A549 (cell line): ENCODE measurements at regions not wholly inside any gene's neighbourhood (a gene's known extent, or its start where the extent isn't known, plus 50 kb on each side); places are given as distances from the start of the nearest gene placed in this dataset.

ENCODE experiments used
- CHD2 ChIP-seq: fragments of 150-350 bp; IDR thresholded peaks from 2 replicates; pipeline ENCODE4 v1.6.1; 2014; ENCODE audit warnings: low read length; ENCODE audit not compliant: partially characterized antibody
- CTCF ChIP-seq: fragments of >200 bp; sonication (Bioruptor Twin); formaldehyde crosslinking; IDR thresholded peaks from 3 replicates; pipeline ENCODE4 v1.5.1; 2016
- FOSL2 ChIP-seq, 2 experiments: fragments of 450-650 bp in 1 of 2; fragments of >200 bp in 1 of 2; sonication (Bioruptor Twin) in 1 of 2; formaldehyde crosslinking; IDR thresholded peaks; 2 replicates each; pipeline versions ENCODE4 v1.5.0 to v1.6.1; 2016 to 2020; ENCODE audit warnings: mild to moderate bottlenecking in 1 of 2, moderate library complexity in 1 of 2
- KDM5A ChIP-seq: fragments of 200-600 bp; sonication (generic); IDR thresholded peaks from 2 replicates; pipeline ENCODE4 v1.6.1; 2016; ENCODE audit warnings: antibody characterized with exemption, mild to moderate bottlenecking
- NFE2L2 ChIP-seq: fragments of 150-350 bp; conservative IDR thresholded peaks from 2 replicates; pipeline ENCODE4 v1.6.1; 2014; ENCODE audit warnings: low read length
- NPAS2 ChIP-seq: fragments of 250-450 bp; sonication (Bioruptor Pico); IDR thresholded peaks from 2 replicates; pipeline ENCODE4 v1.8.0; 2022; ENCODE audit warnings: mild to moderate bottlenecking, moderate library complexity, borderline replicate concordance
- PHF8 ChIP-seq: fragments of 200-600 bp; sonication (generic); IDR thresholded peaks from 2 replicates; pipeline ENCODE4 v1.6.1; 2016; ENCODE audit warnings: low read depth, mild to moderate bottlenecking, antibody characterized with exemption, moderate library complexity, borderline replicate concordance
- POLR2A ChIP-seq: IDR thresholded peaks from 2 replicates; pipeline ENCODE4 v1.6.1; 2012; ENCODE audit warnings: mild to moderate bottlenecking, low read length
- SMC3 ChIP-seq: fragments of >200 bp; sonication (Bioruptor Twin); formaldehyde crosslinking; IDR thresholded peaks from 3 replicates; pipeline ENCODE4 v1.6.1; 2018; ENCODE audit warnings: inconsistent platforms
- USF2 ChIP-seq: fragments of 450-650 bp; IDR thresholded peaks from 2 replicates; pipeline ENCODE4 v1.6.1; 2014; ENCODE audit warnings: antibody characterized with exemption
- ZNF302 ChIP-seq: fragments of 250-450 bp; sonication (Bioruptor Pico); IDR thresholded peaks from 2 replicates; pipeline ENCODE4 v1.9.0; 2021; ENCODE audit warnings: inconsistent platforms, mild to moderate bottlenecking, moderate library complexity
- ZSCAN20 ChIP-seq: fragments of 250-450 bp; sonication (Bioruptor Pico); IDR thresholded peaks from 2 replicates; pipeline ENCODE4 v1.8.0; 2022; ENCODE audit warnings: mild to moderate bottlenecking, moderate library complexity
- TF ChIP-seq, protein P1 (sequence below): IDR thresholded peaks from 2 replicates; pipeline ENCODE4 v1.6.1; 2012

GRCh38 chr7:20545016-20545415, 70.5 kb upstream of the ABCB5 start:
- TF ChIP-seq USF2: no peak
- no peak for TF ChIP-seq NPAS2 (CRISPR knock-in tag)
- TF ChIP-seq CTCF: no peak
- no peak for TF ChIP-seq FOSL2 (IDR thresholded peaks at IDR 0.05)
- TF ChIP-seq FOSL2 (CRISPR knock-in tag; IDR thresholded peaks at IDR 0.05): no peak
- TF ChIP-seq POLR2A: no peak
- no peak for TF ChIP-seq CHD2
- no peak for TF ChIP-seq ZNF302 (CRISPR knock-in tag)
- TF ChIP-seq KDM5A: no peak
- no peak for TF ChIP-seq SMC3
- TF ChIP-seq, protein P1, sequence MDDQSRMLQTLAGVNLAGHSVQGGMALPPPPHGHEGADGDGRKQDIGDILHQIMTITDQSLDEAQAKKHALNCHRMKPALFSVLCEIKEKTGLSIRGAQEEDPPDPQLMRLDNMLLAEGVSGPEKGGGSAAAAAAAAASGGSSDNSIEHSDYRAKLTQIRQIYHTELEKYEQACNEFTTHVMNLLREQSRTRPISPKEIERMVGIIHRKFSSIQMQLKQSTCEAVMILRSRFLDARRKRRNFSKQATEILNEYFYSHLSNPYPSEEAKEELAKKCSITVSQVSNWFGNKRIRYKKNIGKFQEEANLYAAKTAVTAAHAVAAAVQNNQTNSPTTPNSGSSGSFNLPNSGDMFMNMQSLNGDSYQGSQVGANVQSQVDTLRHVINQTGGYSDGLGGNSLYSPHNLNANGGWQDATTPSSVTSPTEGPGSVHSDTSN: no peak
- TF ChIP-seq NFE2L2: no peak
- no peak for TF ChIP-seq PHF8
- no peak for TF ChIP-seq ZSCAN20 (CRISPR knock-in tag)
